ENCODE measurements at regions not wholly inside any gene's neighbourhood (a gene's known extent, or its start where the extent isn't known, plus 50 kb on each side); places are given as distances from the start of the nearest gene placed in this dataset.

DNA sequence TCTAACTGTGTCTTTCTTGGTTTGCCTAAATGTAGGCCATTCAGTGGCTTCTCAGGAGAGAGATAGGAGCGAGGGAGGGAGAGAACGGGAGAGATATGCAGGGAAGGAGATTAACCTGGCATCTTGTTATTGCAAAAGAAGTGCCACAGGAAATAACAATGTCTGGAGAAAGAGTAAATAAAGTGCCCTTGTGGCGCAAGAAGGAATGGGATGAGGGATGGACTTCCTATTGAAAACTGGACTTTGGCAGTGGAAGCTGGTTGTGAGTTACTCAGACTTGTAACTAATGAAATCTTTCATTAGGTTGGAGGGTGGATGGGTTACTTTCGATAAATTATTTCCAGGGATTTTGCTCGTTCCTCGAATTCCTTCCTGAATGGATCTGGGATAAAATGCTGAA is 136.1 kb downstream of the LACC1 start (continued):
- TF ChIP-seq KDM4A (IDR thresholded peaks at IDR 0.05; ENCODE audit: low read depth, low read length, severe bottlenecking), result no peak
